ENCODE measurements at regions not wholly inside any gene's neighbourhood (a gene's known extent, or its start where the extent isn't known, plus 50 kb on each side); places are given as distances from the start of the nearest gene placed in this dataset.

GRCh38 chr1:195806060-195806459 is 802.2 kb downstream of the KCNT2 start:
- no peak for DNase-seq

- DNase-seq = no peak
Measured at GRCh38 chr1:195804547-195804946, 803.7 kb downstream of the KCNT2 start.

- no peak for DNase-seq
Measured at GRCh38 chr1:195799016-195799415, 809.2 kb downstream of the KCNT2 start.

- no peak for DNase-seq
Measured at GRCh38 chr1:195794225-195794624, 814.0 kb downstream of the KCNT2 start.

GRCh38 chr1:195791796-195792195 is 816.4 kb downstream of the KCNT2 start:
- no peak for DNase-seq

GRCh38 chr1:195790514-195791168 is 817.6 kb downstream of the KCNT2 start:
- no peak for DNase-seq

GRCh38 chr1:195789321-195789720 is 818.9 kb downstream of the KCNT2 start:
- DNase-seq = no peak

- no peak for DNase-seq
Measured at GRCh38 chr1:195788721-195789120, 819.5 kb downstream of the KCNT2 start.

GRCh38 chr1:195785830-195786229 is 822.4 kb downstream of the KCNT2 start:
- no peak for DNase-seq

GRCh38 chr1:195773931-195774330 is 834.3 kb downstream of the KCNT2 start:
- no peak for DNase-seq

- DNase-seq = no peak
Measured at GRCh38 chr1:195769461-195769860, 838.8 kb downstream of the KCNT2 start.

GRCh38 chr1:195768936-195769335 is 839.3 kb downstream of the KCNT2 start:
- DNase-seq = no peak

- no peak for DNase-seq
Measured at GRCh38 chr1:195768377-195768776, 839.9 kb downstream of the KCNT2 start.

GRCh38 chr1:195766709-195767108 is 841.5 kb downstream of the KCNT2 start:
- DNase-seq = no peak

- DNase-seq = no peak
Measured at GRCh38 chr1:195765099-195765498, 843.1 kb downstream of the KCNT2 start.

GRCh38 chr1:195763907-195764374 is 844.3 kb downstream of the KCNT2 start:
- DNase-seq = no peak

- no peak for DNase-seq
Measured at GRCh38 chr1:195763146-195763906, 844.9 kb downstream of the KCNT2 start.

- no peak for DNase-seq
Measured at GRCh38 chr1:195761104-195761503, 847.1 kb downstream of the KCNT2 start.

GRCh38 chr1:195756109-195756508 is 852.1 kb downstream of the KCNT2 start:
- DNase-seq = no peak

- no peak for DNase-seq
Measured at GRCh38 chr1:195754874-195755273, 853.4 kb downstream of the KCNT2 start.

GRCh38 chr1:195754303-195754702 is 853.9 kb downstream of the KCNT2 start:
- DNase-seq = no peak

GRCh38 chr1:195748969-195749368 is 859.3 kb downstream of the KCNT2 start:
- no peak for DNase-seq

GRCh38 chr1:195745189-195746010 is 862.8 kb downstream of the KCNT2 start:
- no peak for DNase-seq

- DNase-seq = no peak
Measured at GRCh38 chr1:195744256-195744655, 864.0 kb downstream of the KCNT2 start.

All from hematopoietic multipotent progenitor cell treated with erythropoietin and hydrocortisone succinate and interleukin-3 and kit ligand, for 8 days (in vitro differentiated cells).